Erythroblast (primary cell): ENCODE measurements at regions not wholly inside any gene's neighbourhood (a gene's known extent, or its start where the extent isn't known, plus 50 kb on each side); places are given as distances from the start of the nearest gene placed in this dataset.

ENCODE experiments used
- DNase-seq, 2 experiments: peaks; one replicate each; lab custom pipeline; 2025; lab: John Stamatoyannopoulos, UW
- GATA1 ChIP-seq: IDR thresholded peaks from 2 replicates; pipeline ENCODE4 v1.6.1; 2011; ENCODE audit warnings: low read depth, mild to moderate bottlenecking, control low read depth, low read length, moderate library complexity
- POLR2A ChIP-seq: IDR thresholded peaks from 2 replicates; pipeline ENCODE4 v1.6.1; 2011; ENCODE audit warnings: mild to moderate bottlenecking, low read length

DNA sequence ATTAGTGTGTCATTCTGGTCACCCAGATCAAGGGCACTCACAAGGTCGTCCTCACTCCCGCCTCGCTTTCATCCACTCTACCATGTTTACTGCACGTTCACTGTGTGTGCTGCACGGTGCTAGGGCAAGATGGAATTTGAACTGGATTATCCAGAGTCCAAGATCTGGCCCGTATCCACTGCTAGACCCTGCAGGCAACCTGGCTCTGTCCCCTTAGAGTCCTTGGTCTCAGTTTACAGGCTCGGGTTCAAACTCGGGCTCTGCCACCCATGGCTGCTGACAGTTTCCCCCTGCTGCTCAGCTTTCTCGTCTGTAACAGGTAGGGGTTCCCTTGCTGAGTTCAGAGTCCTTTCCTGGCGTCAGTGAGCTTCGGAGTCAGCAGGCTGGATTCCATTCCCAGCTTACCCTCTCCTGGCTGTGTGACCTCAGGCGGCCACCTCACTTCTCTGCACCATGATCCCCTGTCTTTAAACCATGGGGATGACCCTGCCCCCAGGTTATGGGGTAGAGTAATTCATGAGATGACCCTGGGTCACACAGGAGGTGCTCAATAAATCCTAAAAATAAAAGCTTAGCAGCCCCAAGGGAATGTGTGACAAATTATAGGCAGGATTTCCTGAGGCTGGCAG, 79.6 kb upstream of the SLC6A6 start:
- no peak for DNase-seq
- TF ChIP-seq GATA1 (no peak), POLR2A (no peak)

DNA sequence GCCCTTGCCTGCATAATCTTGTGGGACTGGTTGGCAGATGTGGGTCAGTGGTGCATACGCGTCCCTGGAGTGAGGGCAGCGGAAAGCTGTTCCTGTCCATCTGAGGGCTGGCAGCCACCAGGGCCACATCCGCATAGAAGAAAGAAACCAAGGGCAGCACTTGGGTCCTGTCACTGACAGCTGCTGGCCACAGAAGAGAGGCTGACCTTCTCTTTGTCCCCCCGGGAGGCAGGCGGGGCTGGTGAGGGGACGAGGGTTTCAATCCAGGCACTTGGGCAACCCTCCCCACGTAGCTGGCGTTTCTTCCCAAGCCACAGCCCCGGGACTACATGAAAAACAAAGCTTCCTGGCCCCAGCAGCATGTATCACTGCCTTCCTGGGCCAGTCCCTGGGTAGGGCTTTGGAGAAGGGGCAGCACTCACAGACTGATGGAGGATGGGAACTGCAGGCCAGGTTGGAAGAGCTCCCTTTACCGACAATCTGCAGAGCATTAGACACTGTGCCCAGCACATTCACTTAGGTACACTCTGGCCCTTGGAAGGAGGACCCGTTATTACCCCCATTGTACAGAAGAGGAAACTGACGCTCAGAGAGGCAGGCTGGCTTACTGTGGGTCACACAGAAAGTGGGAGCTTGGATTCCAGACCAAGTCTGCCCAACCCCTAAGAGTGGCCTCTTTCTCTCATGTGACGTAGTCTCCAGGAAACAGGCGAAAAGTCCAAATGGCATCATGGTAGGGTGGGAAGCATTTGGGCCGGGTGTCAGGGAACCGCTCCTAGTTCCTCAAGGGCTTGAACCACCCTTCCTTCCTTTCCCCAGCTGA, 78.8 kb upstream of the SLC6A6 start:
- no peak for TF ChIP-seq GATA1
- no peak for TF ChIP-seq POLR2A
- no peak for DNase-seq

DNA sequence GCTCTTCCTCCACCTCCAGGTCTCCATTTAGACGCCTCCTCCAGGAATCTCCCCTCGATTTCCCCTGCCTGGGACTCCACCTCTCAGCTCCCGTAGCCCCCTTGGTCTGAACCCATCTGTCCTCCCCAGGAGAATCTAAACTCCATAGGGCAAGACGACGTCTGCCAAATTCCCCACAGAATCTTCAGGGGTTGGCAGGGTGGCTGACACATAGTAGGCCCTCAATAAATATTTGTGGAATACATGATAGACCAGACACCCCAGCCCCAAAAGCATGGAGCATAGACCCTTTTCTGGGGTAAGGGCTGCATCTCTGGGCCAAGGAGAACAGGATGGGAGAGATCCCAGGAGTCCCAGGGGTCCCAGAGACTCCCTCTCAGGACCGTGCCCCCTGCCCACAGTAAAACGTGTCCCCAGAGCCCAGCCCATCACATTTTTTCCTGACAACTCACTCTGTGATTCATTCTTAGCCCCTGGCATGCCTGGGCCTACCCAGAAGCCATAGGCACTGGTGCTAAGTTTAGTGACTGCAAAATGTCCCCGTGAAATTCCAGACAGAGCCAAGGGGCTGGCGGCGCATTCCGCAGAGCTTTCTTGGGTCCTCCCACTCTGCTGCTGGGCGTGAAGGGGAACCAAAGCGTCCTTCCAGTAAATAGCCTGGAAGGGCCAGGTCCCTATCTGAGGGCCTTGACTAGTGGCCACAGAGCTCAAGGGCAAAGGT, 78.0 kb upstream of the SLC6A6 start:
- TF ChIP-seq POLR2A, result no peak
- DNase-seq, result no peak

DNA sequence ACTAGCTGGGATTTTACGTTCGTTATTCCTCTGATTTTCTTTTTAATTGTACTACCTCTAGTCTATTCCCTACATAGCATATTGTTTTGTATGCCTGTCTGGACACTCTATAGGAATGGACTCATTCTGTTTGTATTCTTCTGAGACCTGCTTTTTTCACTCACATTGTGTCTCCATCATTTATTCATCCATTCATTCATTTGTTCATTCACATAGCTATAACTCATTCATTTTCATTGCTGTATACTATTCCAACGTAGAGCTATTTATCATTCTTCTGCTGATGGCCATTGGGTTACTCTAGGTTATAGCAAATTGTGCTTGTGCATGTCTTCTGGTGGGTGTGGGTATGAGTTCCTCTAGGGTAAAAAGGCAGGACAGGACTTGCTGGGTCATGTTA, 74.0 kb upstream of the SLC6A6 start:
- no peak for DNase-seq
- no peak for TF ChIP-seq GATA1
- no peak for TF ChIP-seq POLR2A

DNA sequence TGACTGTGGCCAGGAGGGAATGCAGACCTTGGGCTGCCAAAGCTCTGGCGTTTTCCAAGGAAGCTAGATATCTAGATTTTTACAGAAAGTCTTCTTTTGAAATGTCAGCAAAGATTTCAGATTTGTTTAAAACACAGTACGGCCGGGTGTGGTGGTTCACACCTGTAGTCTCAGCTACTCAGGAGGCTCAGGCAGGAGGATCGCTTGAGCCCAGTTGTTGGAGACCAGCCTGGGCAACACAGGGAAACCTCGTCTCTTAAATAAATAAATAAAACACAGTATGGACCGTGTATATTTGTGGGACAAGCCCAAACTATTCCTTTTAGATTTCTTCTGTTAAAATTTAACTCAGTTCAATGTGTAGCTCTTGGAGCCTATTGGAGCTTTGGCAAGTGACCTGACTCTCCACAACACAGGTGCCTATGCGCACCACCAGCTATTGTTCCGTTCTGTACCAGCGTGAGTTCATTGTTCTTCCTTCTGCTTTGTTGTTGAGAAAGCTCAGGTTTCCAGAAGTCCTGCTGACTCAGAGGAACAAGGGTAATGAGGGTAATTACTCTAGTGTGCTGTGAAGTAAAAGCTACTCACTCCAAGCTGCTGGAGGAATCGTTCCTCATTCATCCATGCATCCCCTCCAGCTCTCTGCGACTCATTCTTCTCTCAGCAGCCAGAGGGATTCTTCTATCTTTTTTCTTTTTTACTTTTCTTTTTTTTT, 73.1 kb upstream of the SLC6A6 start:
- DNase-seq, result no peak
- TF ChIP-seq POLR2A (no peak), GATA1 (no peak)

DNA sequence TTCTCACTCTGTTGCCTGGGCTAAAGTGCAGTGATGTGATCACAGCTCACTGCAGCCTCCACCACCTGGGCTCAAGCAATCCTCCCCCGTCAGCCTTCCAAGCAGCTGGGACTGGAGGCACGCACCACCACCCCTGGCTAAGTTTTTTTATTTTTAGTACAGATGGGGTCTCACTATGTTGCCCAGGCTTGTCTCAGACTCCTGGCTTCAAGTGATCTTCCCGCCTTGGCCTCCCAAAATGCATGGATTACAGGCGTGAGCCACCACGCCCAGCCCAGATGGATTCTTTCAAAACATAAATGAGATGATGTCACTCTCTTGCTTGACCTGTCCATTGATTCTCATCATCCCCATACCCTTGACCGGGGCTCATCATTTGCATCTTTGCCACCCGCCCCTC, 72.6 kb upstream of the SLC6A6 start:
- TF ChIP-seq POLR2A (no peak), GATA1 (no peak)
- DNase-seq, result no peak

DNA sequence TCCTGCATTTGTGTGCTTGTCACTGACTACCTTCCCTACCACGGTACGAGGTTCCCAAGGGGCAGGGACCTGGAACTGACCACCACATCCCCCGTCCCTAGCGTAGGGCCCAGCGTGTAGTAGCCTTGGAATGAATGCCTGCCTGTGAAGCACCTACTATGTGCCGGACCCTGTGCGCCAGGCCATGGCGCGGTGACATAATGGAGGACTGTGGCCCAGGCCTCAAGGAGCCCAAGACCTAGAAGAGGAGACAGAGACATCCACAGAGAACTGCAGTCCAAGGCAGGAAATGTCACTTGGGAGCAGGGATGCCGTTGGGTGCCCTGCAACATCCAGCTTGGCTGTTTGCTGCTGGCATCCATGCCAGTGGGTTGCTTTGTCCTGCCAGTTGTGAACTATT, 71.9 kb upstream of the SLC6A6 start:
- no peak for DNase-seq

DNA sequence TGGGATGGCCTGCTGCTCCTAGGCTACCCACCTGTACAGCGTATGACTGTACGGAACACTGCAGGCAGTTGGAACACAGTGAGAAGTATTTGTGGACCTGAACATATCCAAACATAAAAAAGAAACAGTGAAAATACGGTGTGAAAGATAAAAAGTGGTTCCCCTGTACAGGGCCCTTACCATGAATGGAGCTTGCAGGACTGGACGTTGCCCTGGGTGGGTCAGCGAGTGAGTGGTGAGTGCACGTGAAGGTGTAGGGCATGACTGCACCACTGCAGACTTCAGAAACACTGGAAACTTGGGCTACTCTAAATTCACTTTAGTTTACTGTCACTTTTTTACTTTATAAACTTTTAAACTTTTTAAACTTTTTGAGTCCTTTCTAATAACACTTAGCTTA, 71.2 kb upstream of the SLC6A6 start:
- DNase-seq, result no peak
- no peak for TF ChIP-seq POLR2A
- no peak for TF ChIP-seq GATA1

More for the DNA sequence above, 71.9 kb upstream of the SLC6A6 start:
- TF ChIP-seq POLR2A (no peak), GATA1 (no peak)

DNA sequence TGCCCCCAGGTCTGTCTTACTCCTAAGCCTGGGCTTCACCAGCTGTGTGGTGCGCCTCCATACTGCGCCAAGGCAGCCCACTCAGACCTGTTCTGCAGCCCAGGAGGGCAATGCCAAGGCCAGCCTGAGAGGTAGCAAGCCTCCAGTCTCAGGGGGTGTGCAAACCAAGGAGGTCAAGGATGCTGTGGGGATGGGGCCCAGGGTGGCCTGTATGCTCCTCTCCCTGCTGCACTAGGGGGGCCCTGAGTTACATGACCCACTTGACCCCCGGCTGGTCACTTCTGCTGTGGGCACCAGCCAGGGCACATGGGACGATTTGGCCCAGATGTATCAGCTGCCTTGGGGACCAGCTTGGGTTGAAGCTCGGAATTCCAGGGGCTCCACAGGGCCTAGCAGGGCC, 70.0 kb upstream of the SLC6A6 start:
- no peak for DNase-seq
- TF ChIP-seq GATA1 (no peak), POLR2A (no peak)

DNA sequence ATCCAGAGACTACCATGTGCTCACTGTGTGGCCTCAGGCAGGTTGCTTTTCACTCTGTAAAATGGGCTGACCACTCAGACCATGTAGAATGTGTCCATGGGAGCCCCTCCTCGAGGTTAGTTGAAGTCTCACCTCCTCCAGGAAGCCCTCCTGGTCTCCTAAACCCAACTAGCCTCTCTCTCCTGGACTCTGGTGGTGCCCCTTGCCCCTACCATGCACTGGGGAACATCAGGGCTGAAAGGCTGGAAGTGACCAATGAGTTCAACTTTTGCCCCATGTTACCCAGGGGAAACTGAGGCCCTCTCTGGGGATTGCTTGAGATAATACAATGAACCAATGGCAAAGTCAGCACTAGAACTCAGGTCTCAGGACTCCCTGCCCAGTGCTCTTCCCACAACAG, 69.2 kb upstream of the SLC6A6 start:
- DNase-seq, result no peak
- TF ChIP-seq POLR2A, result no peak
- TF ChIP-seq GATA1, result no peak

DNA sequence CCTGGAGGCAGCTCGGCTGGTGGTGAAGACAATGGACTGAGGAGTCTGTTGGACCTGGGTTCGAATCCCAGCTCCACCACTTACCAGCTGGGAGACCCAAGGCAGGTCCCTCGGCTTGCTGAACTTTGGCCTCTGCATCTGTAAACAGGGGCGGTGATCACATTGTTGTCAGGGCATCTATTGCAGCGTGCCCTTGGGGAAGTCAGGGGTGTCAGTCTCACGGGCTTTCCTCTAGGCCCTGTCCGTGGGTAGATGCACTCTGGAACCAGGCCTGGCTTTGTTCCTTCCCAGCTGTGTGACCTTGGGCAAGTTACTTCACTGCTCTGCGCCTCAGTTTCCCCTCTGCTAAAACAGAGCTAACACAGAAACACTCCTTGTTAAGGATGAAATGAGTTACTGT, 68.8 kb upstream of the SLC6A6 start:
- TF ChIP-seq GATA1, result no peak
- no peak for TF ChIP-seq POLR2A

DNA sequence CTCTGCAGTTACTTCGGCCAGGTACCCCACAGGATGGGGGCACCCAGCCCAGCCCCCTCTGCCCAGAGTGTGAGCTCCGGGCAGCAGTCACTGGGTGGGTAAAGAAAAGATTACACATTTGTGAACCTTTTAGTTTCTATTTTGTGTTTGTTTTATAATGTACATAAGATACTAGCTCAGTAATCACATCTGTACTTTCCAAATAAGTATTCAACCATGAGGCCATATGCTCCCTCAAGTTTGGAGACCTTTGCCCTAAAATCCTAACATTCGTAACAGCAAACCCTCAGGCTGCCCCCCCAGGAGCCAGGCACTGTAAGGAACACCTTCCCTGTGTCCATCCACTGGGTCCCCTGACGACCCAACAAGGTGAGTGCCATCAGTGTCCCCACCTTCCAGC, 68.3 kb upstream of the SLC6A6 start:
- TF ChIP-seq POLR2A, result no peak
- no peak for TF ChIP-seq GATA1
- DNase-seq, result no peak

More for the DNA sequence above, 68.8 kb upstream of the SLC6A6 start:
- DNase-seq, result no peak

DNA sequence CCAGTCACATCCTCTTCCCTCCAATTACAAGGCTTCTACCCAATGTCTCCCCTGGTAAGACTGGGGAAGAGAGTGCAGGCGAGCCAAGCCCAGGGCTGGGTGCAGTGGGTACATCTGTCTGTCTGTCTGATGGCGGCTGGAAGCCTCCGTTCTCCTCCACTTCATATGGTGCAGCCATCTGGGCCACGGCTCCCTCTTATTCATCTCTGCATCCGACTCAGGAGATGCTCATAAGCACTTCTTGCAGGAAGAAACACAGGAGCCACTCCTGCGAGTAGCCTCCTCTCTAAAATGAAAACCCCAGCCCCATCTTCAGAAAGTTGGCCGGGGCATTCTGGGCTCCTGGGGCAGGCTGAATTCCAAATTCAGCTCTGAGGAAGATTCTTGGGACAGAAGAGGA, 67.5 kb upstream of the SLC6A6 start:
- TF ChIP-seq POLR2A, result no peak
- TF ChIP-seq GATA1, result no peak
- no peak for DNase-seq
